PC-3 (cell line): ENCODE measurements at regions not wholly inside any gene's neighbourhood (a gene's known extent, or its start where the extent isn't known, plus 50 kb on each side); places are given as distances from the start of the nearest gene placed in this dataset.

Source experiments
- EZH2 ChIP-seq: fragments of 300-600 bp; sonication (generic); IDR thresholded peaks from one replicate; pipeline ENCODE4 v1.6.1; 2017; ENCODE audit warnings: antibody characterized with exemption, mild to moderate bottlenecking, low read length; ENCODE audit not compliant: unreplicated experiment
- TF ChIP-seq, protein P1 (sequence below): fragments of 300-600 bp; sonication (generic); conservative IDR thresholded peaks from 2 replicates; pipeline ENCODE4 v1.5.1; 2017; ENCODE audit warnings: antibody characterized with exemption, low read depth, mild to moderate bottlenecking, low read length

DNA sequence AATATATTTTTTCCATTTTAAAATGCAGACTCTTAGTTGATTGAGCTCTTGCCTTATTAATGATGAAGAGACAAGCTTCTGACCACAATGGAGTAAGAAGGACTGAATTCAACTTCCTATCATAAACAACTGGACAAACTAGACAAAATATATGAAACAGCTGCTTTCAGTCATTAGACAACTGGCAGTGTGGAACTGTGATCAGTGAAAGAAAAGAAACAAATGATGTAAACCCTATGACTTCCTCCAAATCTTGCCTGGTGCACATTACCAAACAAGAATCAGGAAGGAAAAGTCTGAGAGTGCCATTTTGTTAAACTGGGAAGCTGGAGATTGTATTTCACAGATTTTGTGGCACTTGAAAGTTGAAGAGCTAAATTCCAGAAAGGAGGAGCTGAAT, 154.7 kb upstream of the ATXN7L3B start:
- TF ChIP-seq, protein P1, sequence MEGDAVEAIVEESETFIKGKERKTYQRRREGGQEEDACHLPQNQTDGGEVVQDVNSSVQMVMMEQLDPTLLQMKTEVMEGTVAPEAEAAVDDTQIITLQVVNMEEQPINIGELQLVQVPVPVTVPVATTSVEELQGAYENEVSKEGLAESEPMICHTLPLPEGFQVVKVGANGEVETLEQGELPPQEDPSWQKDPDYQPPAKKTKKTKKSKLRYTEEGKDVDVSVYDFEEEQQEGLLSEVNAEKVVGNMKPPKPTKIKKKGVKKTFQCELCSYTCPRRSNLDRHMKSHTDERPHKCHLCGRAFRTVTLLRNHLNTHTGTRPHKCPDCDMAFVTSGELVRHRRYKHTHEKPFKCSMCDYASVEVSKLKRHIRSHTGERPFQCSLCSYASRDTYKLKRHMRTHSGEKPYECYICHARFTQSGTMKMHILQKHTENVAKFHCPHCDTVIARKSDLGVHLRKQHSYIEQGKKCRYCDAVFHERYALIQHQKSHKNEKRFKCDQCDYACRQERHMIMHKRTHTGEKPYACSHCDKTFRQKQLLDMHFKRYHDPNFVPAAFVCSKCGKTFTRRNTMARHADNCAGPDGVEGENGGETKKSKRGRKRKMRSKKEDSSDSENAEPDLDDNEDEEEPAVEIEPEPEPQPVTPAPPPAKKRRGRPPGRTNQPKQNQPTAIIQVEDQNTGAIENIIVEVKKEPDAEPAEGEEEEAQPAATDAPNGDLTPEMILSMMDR = no peak
- no peak for TF ChIP-seq EZH2
